HepG2 (cell line): ENCODE measurements at regions not wholly inside any gene's neighbourhood (a gene's known extent, or its start where the extent isn't known, plus 50 kb on each side); places are given as distances from the start of the nearest gene placed in this dataset.

ENCODE experiments used
- EHMT2 ChIP-seq: fragments of 200-600 bp; sonication (generic); IDR thresholded peaks from 2 replicates; pipeline ENCODE4 v1.7.0; 2017; ENCODE audit warnings: antibody characterized with exemption, low read depth, low read length, borderline replicate concordance
- RAD21 ChIP-seq: fragments of 450-650 bp; formaldehyde crosslinking; IDR thresholded peaks from 2 replicates; pipeline ENCODE4 v1.5.0; 2020; ENCODE audit warnings: mild to moderate bottlenecking
- SMC3 ChIP-seq: IDR thresholded peaks from 2 replicates; pipeline ENCODE4 v1.6.1; 2011; ENCODE audit warnings: low read length, improper control_type of control experiment
- ZNF362 ChIP-seq: sonication (generic); formaldehyde crosslinking; IDR thresholded peaks from 2 replicates; pipeline ENCODE4 v1.4.0; 2020; ENCODE audit warnings: missing genetic modification reagents, mild to moderate bottlenecking, borderline replicate concordance
- ZNF816 ChIP-seq: sonication (generic); formaldehyde crosslinking; IDR thresholded peaks from 2 replicates; pipeline ENCODE4 v1.8.0; 2022; ENCODE audit warnings: missing genetic modification reagents, mild to moderate bottlenecking, borderline replicate concordance
- TF ChIP-seq, protein P1 (sequence below): sonication (generic); formaldehyde crosslinking; IDR thresholded peaks from 2 replicates; pipeline ENCODE4 v1.4.0; 2020; ENCODE audit warnings: missing genetic modification reagents
- TF ChIP-seq, protein P2 (sequence below): sonication (generic); formaldehyde crosslinking; IDR thresholded peaks from 2 replicates; pipeline ENCODE4 v1.5.0; 2020; ENCODE audit warnings: mild to moderate bottlenecking, missing genetic modification reagents, moderate library complexity

DNA sequence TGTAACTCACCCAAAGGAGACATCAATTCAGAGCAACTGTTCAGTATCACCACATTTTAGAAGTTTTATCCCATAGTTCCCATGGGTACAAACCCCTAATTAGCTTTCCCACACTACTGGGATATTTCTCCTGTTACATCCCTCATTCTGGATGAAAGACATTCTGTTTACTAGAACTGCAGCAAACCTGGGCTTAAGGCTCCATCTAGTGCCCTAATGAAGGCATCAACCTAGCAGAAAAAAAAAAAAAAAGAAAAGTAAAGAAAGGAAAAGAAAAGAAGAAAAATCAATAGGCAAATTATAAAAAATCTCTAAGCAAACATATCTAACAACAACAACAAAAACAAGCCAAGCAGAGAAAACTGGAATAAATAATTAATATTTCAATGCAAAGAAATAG is 133.7 kb upstream of the CPXCR1 start (continued):
- TF ChIP-seq, protein P1, sequence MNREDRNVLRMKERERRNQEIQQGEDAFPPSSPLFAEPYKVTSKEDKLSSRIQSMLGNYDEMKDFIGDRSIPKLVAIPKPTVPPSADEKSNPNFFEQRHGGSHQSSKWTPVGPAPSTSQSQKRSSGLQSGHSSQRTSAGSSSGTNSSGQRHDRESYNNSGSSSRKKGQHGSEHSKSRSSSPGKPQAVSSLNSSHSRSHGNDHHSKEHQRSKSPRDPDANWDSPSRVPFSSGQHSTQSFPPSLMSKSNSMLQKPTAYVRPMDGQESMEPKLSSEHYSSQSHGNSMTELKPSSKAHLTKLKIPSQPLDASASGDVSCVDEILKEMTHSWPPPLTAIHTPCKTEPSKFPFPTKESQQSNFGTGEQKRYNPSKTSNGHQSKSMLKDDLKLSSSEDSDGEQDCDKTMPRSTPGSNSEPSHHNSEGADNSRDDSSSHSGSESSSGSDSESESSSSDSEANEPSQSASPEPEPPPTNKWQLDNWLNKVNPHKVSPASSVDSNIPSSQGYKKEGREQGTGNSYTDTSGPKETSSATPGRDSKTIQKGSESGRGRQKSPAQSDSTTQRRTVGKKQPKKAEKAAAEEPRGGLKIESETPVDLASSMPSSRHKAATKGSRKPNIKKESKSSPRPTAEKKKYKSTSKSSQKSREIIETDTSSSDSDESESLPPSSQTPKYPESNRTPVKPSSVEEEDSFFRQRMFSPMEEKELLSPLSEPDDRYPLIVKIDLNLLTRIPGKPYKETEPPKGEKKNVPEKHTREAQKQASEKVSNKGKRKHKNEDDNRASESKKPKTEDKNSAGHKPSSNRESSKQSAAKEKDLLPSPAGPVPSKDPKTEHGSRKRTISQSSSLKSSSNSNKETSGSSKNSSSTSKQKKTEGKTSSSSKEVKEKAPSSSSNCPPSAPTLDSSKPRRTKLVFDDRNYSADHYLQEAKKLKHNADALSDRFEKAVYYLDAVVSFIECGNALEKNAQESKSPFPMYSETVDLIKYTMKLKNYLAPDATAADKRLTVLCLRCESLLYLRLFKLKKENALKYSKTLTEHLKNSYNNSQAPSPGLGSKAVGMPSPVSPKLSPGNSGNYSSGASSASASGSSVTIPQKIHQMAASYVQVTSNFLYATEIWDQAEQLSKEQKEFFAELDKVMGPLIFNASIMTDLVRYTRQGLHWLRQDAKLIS (CRISPR knock-in tag): no peak
- TF ChIP-seq ZNF362 (CRISPR knock-in tag) (peak; percentile 81), ZNF816 (no peak), RAD21 (peak; percentile 60; the same call in 1 of the 2 replicates), SMC3 (peak; percentile 95), EHMT2 (0 out of 2 replicates have a peak, but pooled peaks have one; percentile 15)
- TF ChIP-seq, protein P2, sequence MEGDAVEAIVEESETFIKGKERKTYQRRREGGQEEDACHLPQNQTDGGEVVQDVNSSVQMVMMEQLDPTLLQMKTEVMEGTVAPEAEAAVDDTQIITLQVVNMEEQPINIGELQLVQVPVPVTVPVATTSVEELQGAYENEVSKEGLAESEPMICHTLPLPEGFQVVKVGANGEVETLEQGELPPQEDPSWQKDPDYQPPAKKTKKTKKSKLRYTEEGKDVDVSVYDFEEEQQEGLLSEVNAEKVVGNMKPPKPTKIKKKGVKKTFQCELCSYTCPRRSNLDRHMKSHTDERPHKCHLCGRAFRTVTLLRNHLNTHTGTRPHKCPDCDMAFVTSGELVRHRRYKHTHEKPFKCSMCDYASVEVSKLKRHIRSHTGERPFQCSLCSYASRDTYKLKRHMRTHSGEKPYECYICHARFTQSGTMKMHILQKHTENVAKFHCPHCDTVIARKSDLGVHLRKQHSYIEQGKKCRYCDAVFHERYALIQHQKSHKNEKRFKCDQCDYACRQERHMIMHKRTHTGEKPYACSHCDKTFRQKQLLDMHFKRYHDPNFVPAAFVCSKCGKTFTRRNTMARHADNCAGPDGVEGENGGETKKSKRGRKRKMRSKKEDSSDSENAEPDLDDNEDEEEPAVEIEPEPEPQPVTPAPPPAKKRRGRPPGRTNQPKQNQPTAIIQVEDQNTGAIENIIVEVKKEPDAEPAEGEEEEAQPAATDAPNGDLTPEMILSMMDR (CRISPR knock-in tag): peak; percentile 70
